WTC11 (cell line): ENCODE measurements at regions not wholly inside any gene's neighbourhood (a gene's known extent, or its start where the extent isn't known, plus 50 kb on each side); places are given as distances from the start of the nearest gene placed in this dataset.

ENCODE experiments used
- CREB1 ChIP-seq: sonication (generic); formaldehyde crosslinking; IDR thresholded peaks from 2 replicates; pipeline ENCODE4 v1.8.0; 2023; ENCODE audit warnings: mild to moderate bottlenecking, missing genetic modification reagents
- CTCF ChIP-seq: fragments of 200-600 bp; IDR thresholded peaks from 2 replicates; pipeline ENCODE4 v1.8.0; 2022; ENCODE audit warnings: antibody characterized with exemption
- FOXK1 ChIP-seq: sonication (generic); formaldehyde crosslinking; IDR thresholded peaks from 2 replicates; pipeline ENCODE4 v1.8.0; 2022; ENCODE audit warnings: mild to moderate bottlenecking, moderate library complexity, missing genetic modification reagents
- IRF1 ChIP-seq: sonication (generic); formaldehyde crosslinking; IDR thresholded peaks from 2 replicates; pipeline ENCODE4 v1.8.0; 2023; ENCODE audit warnings: missing genetic modification reagents
- NR2C2 ChIP-seq: sonication (generic); formaldehyde crosslinking; IDR thresholded peaks from 2 replicates; pipeline ENCODE4 v1.8.0; 2022; ENCODE audit warnings: mild to moderate bottlenecking, missing genetic modification reagents
- RELA ChIP-seq: sonication (generic); formaldehyde crosslinking; IDR thresholded peaks from 2 replicates; pipeline ENCODE4 v1.8.1; 2022; ENCODE audit warnings: missing genetic modification reagents, mild to moderate bottlenecking, borderline replicate concordance
- SP1 ChIP-seq: sonication (generic); formaldehyde crosslinking; conservative IDR thresholded peaks from 2 replicates; pipeline ENCODE4 v1.8.1; 2022; ENCODE audit warnings: missing genetic modification reagents
- ZNF512 ChIP-seq: sonication (generic); formaldehyde crosslinking; IDR thresholded peaks from 2 replicates; pipeline ENCODE4 v1.8.1; 2022; ENCODE audit warnings: missing genetic modification reagents, borderline replicate concordance
- TF ChIP-seq, protein P1 (sequence below): sonication (generic); formaldehyde crosslinking; IDR thresholded peaks from 2 replicates; pipeline ENCODE4 v1.8.1; 2023; ENCODE audit warnings: mild to moderate bottlenecking, missing genetic modification reagents, borderline replicate concordance

DNA sequence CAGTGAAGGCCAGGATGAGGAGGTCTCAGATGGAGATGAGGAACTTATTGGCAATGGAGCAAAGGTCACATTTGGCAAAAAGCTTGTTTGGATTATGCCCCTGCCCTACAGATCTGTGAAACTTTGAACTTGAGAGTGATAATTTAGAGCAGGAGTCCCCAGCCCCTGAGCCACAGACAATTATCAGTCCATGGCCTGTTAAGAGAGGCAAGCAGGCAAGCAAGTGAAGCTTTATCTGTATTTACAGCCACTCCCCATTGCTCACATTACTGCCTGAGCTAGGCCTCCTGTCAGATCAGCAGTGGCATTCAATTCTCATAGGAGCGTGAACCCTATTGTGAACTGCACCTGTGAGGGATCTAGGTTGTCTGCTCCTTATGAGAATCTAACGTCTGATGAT is 1076.9 kb upstream of the TENM4 start:
- no peak for TF ChIP-seq CTCF
- no peak for TF ChIP-seq NR2C2
- TF ChIP-seq, protein P1, sequence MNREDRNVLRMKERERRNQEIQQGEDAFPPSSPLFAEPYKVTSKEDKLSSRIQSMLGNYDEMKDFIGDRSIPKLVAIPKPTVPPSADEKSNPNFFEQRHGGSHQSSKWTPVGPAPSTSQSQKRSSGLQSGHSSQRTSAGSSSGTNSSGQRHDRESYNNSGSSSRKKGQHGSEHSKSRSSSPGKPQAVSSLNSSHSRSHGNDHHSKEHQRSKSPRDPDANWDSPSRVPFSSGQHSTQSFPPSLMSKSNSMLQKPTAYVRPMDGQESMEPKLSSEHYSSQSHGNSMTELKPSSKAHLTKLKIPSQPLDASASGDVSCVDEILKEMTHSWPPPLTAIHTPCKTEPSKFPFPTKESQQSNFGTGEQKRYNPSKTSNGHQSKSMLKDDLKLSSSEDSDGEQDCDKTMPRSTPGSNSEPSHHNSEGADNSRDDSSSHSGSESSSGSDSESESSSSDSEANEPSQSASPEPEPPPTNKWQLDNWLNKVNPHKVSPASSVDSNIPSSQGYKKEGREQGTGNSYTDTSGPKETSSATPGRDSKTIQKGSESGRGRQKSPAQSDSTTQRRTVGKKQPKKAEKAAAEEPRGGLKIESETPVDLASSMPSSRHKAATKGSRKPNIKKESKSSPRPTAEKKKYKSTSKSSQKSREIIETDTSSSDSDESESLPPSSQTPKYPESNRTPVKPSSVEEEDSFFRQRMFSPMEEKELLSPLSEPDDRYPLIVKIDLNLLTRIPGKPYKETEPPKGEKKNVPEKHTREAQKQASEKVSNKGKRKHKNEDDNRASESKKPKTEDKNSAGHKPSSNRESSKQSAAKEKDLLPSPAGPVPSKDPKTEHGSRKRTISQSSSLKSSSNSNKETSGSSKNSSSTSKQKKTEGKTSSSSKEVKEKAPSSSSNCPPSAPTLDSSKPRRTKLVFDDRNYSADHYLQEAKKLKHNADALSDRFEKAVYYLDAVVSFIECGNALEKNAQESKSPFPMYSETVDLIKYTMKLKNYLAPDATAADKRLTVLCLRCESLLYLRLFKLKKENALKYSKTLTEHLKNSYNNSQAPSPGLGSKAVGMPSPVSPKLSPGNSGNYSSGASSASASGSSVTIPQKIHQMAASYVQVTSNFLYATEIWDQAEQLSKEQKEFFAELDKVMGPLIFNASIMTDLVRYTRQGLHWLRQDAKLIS (CRISPR knock-in tag), result no peak
- TF ChIP-seq ZNF512, result no peak
- no peak for TF ChIP-seq CREB1 (CRISPR knock-in tag)
- TF ChIP-seq SP1, result no peak
- no peak for TF ChIP-seq FOXK1
- TF ChIP-seq RELA (CRISPR knock-in tag), result no peak
- TF ChIP-seq IRF1, result no peak
